ENCODE measurements at regions not wholly inside any gene's neighbourhood (a gene's known extent, or its start where the extent isn't known, plus 50 kb on each side); places are given as distances from the start of the nearest gene placed in this dataset.
"Not testable (repeated sequence)": the region's sequence is repeated elsewhere in the genome, so short reads cannot be mapped to it uniquely, and the experiment has no call there.

DNA sequence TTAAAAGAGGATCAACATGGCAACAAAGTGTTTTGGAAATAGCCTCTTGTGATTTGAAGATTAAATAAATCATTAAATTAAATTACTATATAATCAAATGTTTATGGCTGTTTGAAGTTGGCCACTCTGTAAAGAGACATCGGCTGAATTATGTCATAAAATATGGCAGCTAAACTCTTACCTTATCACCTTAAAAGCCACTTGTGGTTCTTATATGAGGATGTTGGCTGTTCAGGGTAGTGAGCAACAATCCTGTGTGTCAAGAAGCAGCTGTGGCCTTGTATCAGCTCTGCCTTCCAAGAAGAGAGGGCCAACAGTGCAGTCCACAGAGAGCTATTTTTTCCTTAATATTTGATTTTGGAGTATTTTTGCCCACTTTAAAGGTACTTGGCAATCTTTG is 113.4 kb upstream of the CDK6 start:
- Histone ChIP-seq H3K23ac (ENCODE audit: low read length) (no peak overlapping the region), H3K4me3 (ENCODE audit: low read depth, low read length) (no peak overlapping the region), H3K27ac (ENCODE audit: low read depth, low read length) (no peak overlapping the region), H2BK120ac (ENCODE audit: insufficient read depth, low read length, poor library complexity) (no peak overlapping the region), H3K4ac (ENCODE audit: low read depth, low read length) (no peak overlapping the region), H4K12ac (ENCODE audit: low read depth, low read length) (no peak overlapping the region), H2BK5ac (ENCODE audit: low read depth, low read length, poor library complexity) (no peak overlapping the region), H3K4me1 (ENCODE audit: control insufficient read depth in 1 of 2, insufficient read depth in 2 of 2, low read length in 2 of 2) (no peaks in the 10 kb centered on the region), H2AK5ac (ENCODE audit: low read length) (no peak overlapping the region), H3K9ac (ENCODE audit: low read length) (no peak overlapping the region), H2AFZ (ENCODE audit: insufficient read depth, low read length, poor library complexity) (no peak overlapping the region), H3K79me1 (ENCODE audit: low read length) (no peaks in the 10 kb centered on the region), H3K79me2 (ENCODE audit: control insufficient read depth, insufficient read depth, low read length, poor library complexity) (no peaks in the 10 kb centered on the region), H3K18ac (ENCODE audit: low read length) (no peak overlapping the region), H2BK12ac (ENCODE audit: low read length) (no peak overlapping the region), H3K4me2 (ENCODE audit: low read length) (no peak overlapping the region), H3K9me3 (ENCODE audit: insufficient read depth, low read depth, low read length) (no peaks in the 10 kb centered on the region), H3K27me3 (ENCODE audit: insufficient read depth, low read length) (no peaks in the 10 kb centered on the region), H3K36me3 (ENCODE audit: control insufficient read depth in 1 of 2, insufficient read depth in 2 of 2, low read length in 2 of 2) (no peaks in the 10 kb centered on the region), H3K14ac (ENCODE audit: low read length) (no peak overlapping the region), H4K8ac (ENCODE audit: low read depth, low read length) (no peak overlapping the region), H4K91ac (ENCODE audit: low read depth, low read length) (no peak overlapping the region)
- no CpG with 5 or more reads among the region's 1 CpG for WGBS (ENCODE audit: extremely low coverage, insufficient coverage, insufficient read length)
- no peak for DNase-seq

GRCh38 chr7:92945840-92946239 is 109.5 kb upstream of the CDK6 start:
- H3K79me1 ChIP-seq (ENCODE audit: low read length): no peaks in the 10 kb centered on the region
- no peak overlapping the region for H4K8ac ChIP-seq (ENCODE audit: low read depth, low read length)
- H3K14ac ChIP-seq (ENCODE audit: low read length): no peak overlapping the region
- H4K12ac ChIP-seq (ENCODE audit: low read depth, low read length): no peak overlapping the region
- no peak overlapping the region for H4K91ac ChIP-seq (ENCODE audit: low read depth, low read length)
- H3K9me3 ChIP-seq (ENCODE audit: insufficient read depth, low read depth, low read length): no peaks in the 10 kb centered on the region
- H2BK12ac ChIP-seq (ENCODE audit: low read length): no peak overlapping the region
- H2AK5ac ChIP-seq (ENCODE audit: low read length): no peak overlapping the region
- no peak overlapping the region for H3K9ac ChIP-seq (ENCODE audit: low read length)
- no peak overlapping the region for H3K27ac ChIP-seq (ENCODE audit: low read depth, low read length)
- DNase-seq: no peak
- H3K79me2 ChIP-seq (ENCODE audit: control insufficient read depth, insufficient read depth, low read length, poor library complexity): no peaks in the 10 kb centered on the region
- H3K4me2 ChIP-seq (ENCODE audit: low read length): no peak overlapping the region
- no peak overlapping the region for H2BK120ac ChIP-seq (ENCODE audit: insufficient read depth, low read length, poor library complexity)
- H3K18ac ChIP-seq (ENCODE audit: low read length): no peak overlapping the region
- no CpG with 5 or more reads among the region's 4 CpGs for WGBS (ENCODE audit: extremely low coverage, insufficient coverage, insufficient read length)
- no peak overlapping the region for H2BK5ac ChIP-seq (ENCODE audit: low read depth, low read length, poor library complexity)
- H3K36me3 ChIP-seq (ENCODE audit: control insufficient read depth in 1 of 2, insufficient read depth in 2 of 2, low read length in 2 of 2): no peaks in the 10 kb centered on the region
- no peak overlapping the region for H2AFZ ChIP-seq (ENCODE audit: insufficient read depth, low read length, poor library complexity)
- H3K27me3 ChIP-seq (ENCODE audit: insufficient read depth, low read length): no peaks in the 10 kb centered on the region
- H3K4me3 ChIP-seq (ENCODE audit: low read depth, low read length): no peak overlapping the region
- no peak overlapping the region for H3K23ac ChIP-seq (ENCODE audit: low read length)
- no peak overlapping the region for H3K4ac ChIP-seq (ENCODE audit: low read depth, low read length)
- H3K4me1 ChIP-seq (ENCODE audit: control insufficient read depth in 1 of 2, insufficient read depth in 2 of 2, low read length in 2 of 2): no peaks in the 10 kb centered on the region

DNA sequence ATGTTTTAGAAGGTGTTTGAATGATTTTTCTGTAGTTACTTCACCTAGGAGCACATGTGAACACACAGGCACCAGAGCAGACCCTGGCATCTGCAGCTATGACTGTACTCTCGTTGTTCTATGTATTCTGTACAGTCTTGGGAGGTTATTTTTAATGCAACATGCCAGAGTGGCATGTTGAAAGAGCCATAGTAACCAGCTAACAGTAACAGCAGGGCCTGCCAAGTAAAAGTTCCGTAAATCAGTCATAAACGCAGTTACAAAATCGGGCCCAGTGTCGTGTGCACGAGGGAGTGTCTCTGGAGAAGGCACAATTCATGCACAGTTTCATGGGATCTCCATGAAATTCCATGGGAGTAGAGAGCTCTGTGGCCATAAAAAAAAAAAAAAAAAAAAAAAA is 108.3 kb upstream of the CDK6 start:
- Histone ChIP-seq H4K91ac (ENCODE audit: low read depth, low read length) (no peak overlapping the region), H2BK5ac (ENCODE audit: low read depth, low read length, poor library complexity) (no peak overlapping the region), H3K27ac (ENCODE audit: low read depth, low read length) (no peak overlapping the region), H3K79me1 (ENCODE audit: low read length) (no peaks in the 10 kb centered on the region), H2AK5ac (ENCODE audit: low read length) (no peak overlapping the region), H2BK120ac (ENCODE audit: insufficient read depth, low read length, poor library complexity) (no peak overlapping the region), H4K8ac (ENCODE audit: low read depth, low read length) (no peak overlapping the region), H3K36me3 (ENCODE audit: control insufficient read depth in 1 of 2, insufficient read depth in 2 of 2, low read length in 2 of 2) (no peaks in the 10 kb centered on the region), H3K4me2 (ENCODE audit: low read length) (no peak overlapping the region), H3K4ac (ENCODE audit: low read depth, low read length) (no peak overlapping the region), H3K27me3 (ENCODE audit: insufficient read depth, low read length) (no peaks in the 10 kb centered on the region), H2AFZ (ENCODE audit: insufficient read depth, low read length, poor library complexity) (no peak overlapping the region), H3K14ac (ENCODE audit: low read length) (no peak overlapping the region), H4K12ac (ENCODE audit: low read depth, low read length) (no peak overlapping the region), H3K4me1 (ENCODE audit: control insufficient read depth in 1 of 2, insufficient read depth in 2 of 2, low read length in 2 of 2) (no peaks in the 10 kb centered on the region), H3K9ac (ENCODE audit: low read length) (no peak overlapping the region), H2BK12ac (ENCODE audit: low read length) (no peak overlapping the region), H3K9me3 (ENCODE audit: insufficient read depth, low read depth, low read length) (no peaks in the 10 kb centered on the region), H3K18ac (ENCODE audit: low read length) (no peak overlapping the region), H3K23ac (ENCODE audit: low read length) (no peak overlapping the region), H3K79me2 (ENCODE audit: control insufficient read depth, insufficient read depth, low read length, poor library complexity) (no peaks in the 10 kb centered on the region), H3K4me3 (ENCODE audit: low read depth, low read length) (no peak overlapping the region)
- no CpG with 5 or more reads among the region's 6 CpGs for WGBS (ENCODE audit: extremely low coverage, insufficient coverage, insufficient read length)
- DNase-seq: no peak

- H2BK120ac ChIP-seq (ENCODE audit: insufficient read depth, low read length, poor library complexity); H3K23ac ChIP-seq (ENCODE audit: low read length); H2AK5ac ChIP-seq (ENCODE audit: low read length); H3K4me3 ChIP-seq (ENCODE audit: low read depth, low read length); H2BK5ac ChIP-seq (ENCODE audit: low read depth, low read length, poor library complexity); H3K27ac ChIP-seq (ENCODE audit: low read depth, low read length); H3K9ac ChIP-seq (ENCODE audit: low read length); H2BK12ac ChIP-seq (ENCODE audit: low read length); H3K79me1 ChIP-seq (ENCODE audit: low read length); H3K79me2 ChIP-seq (ENCODE audit: control insufficient read depth, insufficient read depth, low read length, poor library complexity); H3K4me1 ChIP-seq (ENCODE audit: control insufficient read depth in 1 of 2, insufficient read depth in 2 of 2, low read length in 2 of 2); H3K27me3 ChIP-seq (ENCODE audit: insufficient read depth, low read length); H3K4me2 ChIP-seq (ENCODE audit: low read length); H4K8ac ChIP-seq (ENCODE audit: low read depth, low read length); H3K36me3 ChIP-seq (ENCODE audit: control insufficient read depth in 1 of 2, insufficient read depth in 2 of 2, low read length in 2 of 2); H3K9me3 ChIP-seq (ENCODE audit: insufficient read depth, low read depth, low read length); DNase-seq; H3K4ac ChIP-seq (ENCODE audit: low read depth, low read length); H3K18ac ChIP-seq (ENCODE audit: low read length); H2AFZ ChIP-seq (ENCODE audit: insufficient read depth, low read length, poor library complexity); H4K12ac ChIP-seq (ENCODE audit: low read depth, low read length); H3K14ac ChIP-seq (ENCODE audit: low read length); H4K91ac ChIP-seq (ENCODE audit: low read depth, low read length): not testable (repeated sequence)
- no CpG with 5 or more reads among the region's 1 CpG for WGBS (ENCODE audit: extremely low coverage, insufficient coverage, insufficient read length)
These were observed 106.3 kb upstream of the CDK6 start for GRCh38 chr7:92942706-92943105.

Data from trophoblast cell (in vitro differentiated cells and primary cell).